HG02798 (cell line): ENCODE measurements at regions not wholly inside any gene's neighbourhood (a gene's known extent, or its start where the extent isn't known, plus 50 kb on each side); places are given as distances from the start of the nearest gene placed in this dataset.

ENCODE experiments used
- ATAC-seq: cut with Tn5 transposase; IDR thresholded peaks from one replicate; pipeline ENCODE4 v1.9.1; 2021; ENCODE audit warnings: mild to moderate bottlenecking; ENCODE audit not compliant: unreplicated experiment, poor library complexity

GRCh38 chr15:37767841-37768455 lies 166.5 kb upstream of the TMCO5A start:
- no peak for ATAC-seq

- ATAC-seq: no peak
Measured at GRCh38 chr15:37771465-37771864, 163.0 kb upstream of the TMCO5A start.

GRCh38 chr15:37773111-37773860 lies 161.2 kb upstream of the TMCO5A start:
- ATAC-seq: no peak

- no peak for ATAC-seq
Measured at GRCh38 chr15:37774961-37775360, 159.5 kb upstream of the TMCO5A start.

- no peak for ATAC-seq
Measured at GRCh38 chr15:37777006-37777405, 157.4 kb upstream of the TMCO5A start.

- no peak for ATAC-seq
Measured at GRCh38 chr15:37783290-37783689, 151.2 kb upstream of the TMCO5A start.

- ATAC-seq: no peak
Measured at GRCh38 chr15:37788330-37788729, 146.1 kb upstream of the TMCO5A start.

GRCh38 chr15:37788767-37789396 lies 145.6 kb upstream of the TMCO5A start:
- no peak for ATAC-seq

- ATAC-seq: no peak
Measured at GRCh38 chr15:37789397-37789786, 145.0 kb upstream of the TMCO5A start.

- no peak for ATAC-seq
Measured at GRCh38 chr15:37789881-37790280, 144.6 kb upstream of the TMCO5A start.

- ATAC-seq: no peak
Measured at GRCh38 chr15:37791693-37792092, 142.7 kb upstream of the TMCO5A start.

GRCh38 chr15:37792351-37792750 lies 142.1 kb upstream of the TMCO5A start:
- no peak for ATAC-seq

- no peak for ATAC-seq
Measured at GRCh38 chr15:37793851-37794250, 140.6 kb upstream of the TMCO5A start.

GRCh38 chr15:37794947-37795346 lies 139.5 kb upstream of the TMCO5A start:
- no peak for ATAC-seq

- no peak for ATAC-seq
Measured at GRCh38 chr15:37801529-37801928, 132.9 kb upstream of the TMCO5A start.

GRCh38 chr15:37806808-37807207 lies 127.6 kb upstream of the TMCO5A start:
- no peak for ATAC-seq

- ATAC-seq: no peak
Measured at GRCh38 chr15:37810381-37810780, 124.1 kb upstream of the TMCO5A start.

GRCh38 chr15:37813306-37813705 lies 121.1 kb upstream of the TMCO5A start:
- ATAC-seq: no peak

- no peak for ATAC-seq
Measured at GRCh38 chr15:37814847-37815515, 119.5 kb upstream of the TMCO5A start.

- ATAC-seq: no peak
Measured at GRCh38 chr15:37818152-37818677, 116.2 kb upstream of the TMCO5A start.

- ATAC-seq: no peak
Measured at GRCh38 chr15:37819191-37819590, 115.2 kb upstream of the TMCO5A start.
